Lung (tissue), 11 donors: ENCODE measurements at regions not wholly inside any gene's neighbourhood (a gene's known extent, or its start where the extent isn't known, plus 50 kb on each side); places are given as distances from the start of the nearest gene placed in this dataset.

ENCODE experiments used
- ATAC-seq: fragments of 200-7000 bp; cut with Tn5 transposase; one replicate; pipeline ENCODE4 v1.9.1; 2020; ENCODE audit warnings: moderate number of reproducible peaks; ENCODE audit not compliant: insufficient read depth, low FRiP score
- DNase-seq, 3 donors: peaks; one replicate each; pipeline ENCODE4 v3.0.0-alpha.2; 2013 to 2017
- H3K27ac ChIP-seq, 2 donors: one replicate each; pipeline ENCODE4 v1.5.1; 2013; ENCODE audit warnings: mild to moderate bottlenecking in 2 of 2, moderate library complexity in 2 of 2, control low read depth in 1 of 2, inconsistent platforms in 1 of 2, low read depth in 1 of 2, low read length in 1 of 2
- H3K27me3 ChIP-seq, 3 donors: one replicate each; pipeline ENCODE4 v1.5.1; 2013; ENCODE audit warnings: low read length in 2 of 3; ENCODE audit not compliant: control insufficient read depth in 3 of 3, insufficient read depth in 3 of 3
- H3K36me3 ChIP-seq, 4 donors: one replicate each; pipeline ENCODE4 v1.5.1; 2013; ENCODE audit warnings: low read length in 4 of 4, mild to moderate bottlenecking in 1 of 4, moderate library complexity in 1 of 4; ENCODE audit not compliant: control insufficient read depth in 4 of 4, insufficient read depth in 4 of 4
- H3K4me1 ChIP-seq, 5 donors: one replicate each; pipeline ENCODE4 v1.5.1; 2013; ENCODE audit warnings: low read length in 5 of 5, mild to moderate bottlenecking in 2 of 5, moderate library complexity in 1 of 5; ENCODE audit not compliant: control insufficient read depth in 5 of 5, insufficient read depth in 5 of 5
- H3K4me3 ChIP-seq: one replicate; pipeline ENCODE4 v1.5.1; 2013; ENCODE audit warnings: mild to moderate bottlenecking, control low read depth, moderate library complexity
- H3K9ac ChIP-seq, 2 donors: one replicate each; pipeline ENCODE4 v1.5.1; 2013; ENCODE audit warnings: low read length in 2 of 2, control low read depth in 1 of 2; ENCODE audit not compliant: insufficient read depth in 1 of 2
- H3K9me3 ChIP-seq, 4 donors: one replicate each; pipeline ENCODE4 v1.5.1; 2013; ENCODE audit warnings: low read length in 3 of 4, mild to moderate bottlenecking in 1 of 4, moderate library complexity in 1 of 4; ENCODE audit not compliant: control insufficient read depth in 4 of 4, insufficient read depth in 3 of 4
- CTCF ChIP-seq: IDR thresholded peaks from 2 replicates; pipeline ENCODE4 v1.5.1; 2012; ENCODE audit warnings: mild to moderate bottlenecking; ENCODE audit errors: control extremely low read depth, extremely low read depth
- WGBS, 2 donors: extraction: QIAGEN DNeasy Blood & Tissue Kit; methylation state at CpG; one replicate each; pipeline ENCODE4 v1.1.7; 2013; 5-methylcytosine and 5-hydroxymethylcytosine counted together
- donor health status: control.
- donor health status: control.
- donor health status: Bipolar disorder and iron deficiency.
- donor health status: healthy.
- donor health status: DM: yes; HTN: yes; CAD: no.

- 16 to 23% methylated on average over 5 of the region's 5 CpGs for WGBS, 2 donors
- Histone ChIP-seq H3K9ac (no peak overlapping the region), H3K27me3 (no peaks in the 10 kb centered on the region), H3K4me3 (no peak overlapping the region), H3K27ac (no peak overlapping the region), H3K36me3 (no peaks in the 10 kb centered on the region), H3K4me1 (peaks cover 0 to 4% (median 0%) of the 10 kb centered on the region in 5 donors), H3K9me3 (peaks cover 0 to 1% (median 0%) of the 10 kb centered on the region in 4 donors)
- no peak for TF ChIP-seq CTCF
- ATAC-seq (peak; percentile 48), DNase-seq (peak; percentile 39 to 86 (median 77))
Measured at GRCh38 chr12:19643635-19644034, 204.3 kb downstream of the AEBP2 start.

GRCh38 chr12:19644571-19644970 lies 205.3 kb downstream of the AEBP2 start:
- Histone ChIP-seq H3K9ac (no peak overlapping the region), H3K27me3 (no peaks in the 10 kb centered on the region), H3K4me1 (peaks cover 0 to 4% (median 0%) of the 10 kb centered on the region in 5 donors), H3K36me3 (no peaks in the 10 kb centered on the region), H3K9me3 (peaks cover 0 to 1% (median 0%) of the 10 kb centered on the region in 4 donors), H3K4me3 (no peak overlapping the region), H3K27ac (no peak overlapping the region)
- 82 to 93% methylated on average over 3 of the region's 3 CpGs for WGBS, 2 donors
- TF ChIP-seq CTCF: no peak
- no peak for DNase-seq
- no peak for ATAC-seq

- ATAC-seq (no peak), DNase-seq (no peak)
- Histone ChIP-seq H3K4me1 (peaks cover 0 to 4% (median 0%) of the 10 kb centered on the region in 5 donors), H3K9me3 (peaks cover 0 to 1% (median 0%) of the 10 kb centered on the region in 4 donors), H3K9ac (no peak overlapping the region), H3K36me3 (no peaks in the 10 kb centered on the region), H3K27me3 (no peaks in the 10 kb centered on the region), H3K27ac (no peak overlapping the region), H3K4me3 (no peak overlapping the region)
- no peak for TF ChIP-seq CTCF
Measured at GRCh38 chr12:19645823-19646222, 206.5 kb downstream of the AEBP2 start.

- WGBS, 2 donors: 89 to 96% methylated on average over 1 of the region's 1 CpG
- TF ChIP-seq CTCF: no peak
Measured at GRCh38 chr12:19646599-19646998, 207.3 kb downstream of the AEBP2 start.

More at GRCh38 chr12:19646599-19646998, 207.3 kb downstream of the AEBP2 start:
- DNase-seq (no peak), ATAC-seq (no peak)
- no peak overlapping the region for H3K9ac ChIP-seq
- H3K27me3 ChIP-seq: no peaks in the 10 kb centered on the region
- no peaks in the 10 kb centered on the region for H3K36me3 ChIP-seq
- H3K9me3 ChIP-seq: peaks cover 0 to 1% (median 0%) of the 10 kb centered on the region in 4 donors
- no peak overlapping the region for H3K4me3 ChIP-seq
- no peak overlapping the region for H3K27ac ChIP-seq
- peaks cover 0 to 4% (median 0%) of the 10 kb centered on the region in 5 donors for H3K4me1 ChIP-seq
